Aorta (tissue), 5 donors: ENCODE measurements at regions not wholly inside any gene's neighbourhood (a gene's known extent, or its start where the extent isn't known, plus 50 kb on each side); places are given as distances from the start of the nearest gene placed in this dataset.

ENCODE experiments used
- ATAC-seq: fragments of 200-7000 bp; cut with Tn5 transposase; one replicate; pipeline ENCODE4 v1.9.1; 2022; ENCODE audit warnings: moderate library complexity; ENCODE audit not compliant: low FRiP score
- DNase-seq, 2 donors: peaks; one replicate each; pipeline ENCODE4 v3.0.0-alpha.2; 2020
- H3K27ac ChIP-seq, 2 donors: one replicate each; pipeline ENCODE4 v1.5.1; 2013; ENCODE audit warnings: low read length in 2 of 2, mild to moderate bottlenecking in 2 of 2, moderate library complexity in 2 of 2, control low read depth in 1 of 2, inconsistent platforms in 1 of 2, low read depth in 1 of 2
- H3K27me3 ChIP-seq, 2 donors: one replicate each; pipeline ENCODE4 v1.6.1; 2013; ENCODE audit warnings: control low read depth in 1 of 2, low read length in 1 of 2, mild to moderate bottlenecking in 1 of 2, moderate library complexity in 1 of 2; ENCODE audit not compliant: insufficient read depth in 2 of 2, control insufficient read depth in 1 of 2
- H3K36me3 ChIP-seq, 2 donors: one replicate each; pipeline ENCODE4 v1.6.1; 2013; ENCODE audit warnings: control low read depth in 1 of 2, low read length in 1 of 2, mild to moderate bottlenecking in 1 of 2; ENCODE audit not compliant: insufficient read depth in 2 of 2, control insufficient read depth in 1 of 2
- H3K4me1 ChIP-seq, 2 donors: one replicate each; pipeline ENCODE4 v1.6.1; 2013; ENCODE audit warnings: low read length in 2 of 2, control low read depth in 1 of 2, mild to moderate bottlenecking in 1 of 2, moderate library complexity in 1 of 2; ENCODE audit not compliant: insufficient read depth in 2 of 2, control insufficient read depth in 1 of 2
- H3K4me3 ChIP-seq, 2 donors: one replicate each; pipeline ENCODE4 v1.5.1; 2013; ENCODE audit warnings: low read length in 2 of 2, control low read depth in 1 of 2, mild to moderate bottlenecking in 1 of 2
- H3K9me3 ChIP-seq: one replicate; pipeline ENCODE4 v1.6.1; 2013; ENCODE audit warnings: mild to moderate bottlenecking, low read length; ENCODE audit not compliant: control insufficient read depth
- WGBS, 2 donors: extraction: QIAGEN DNeasy Blood & Tissue Kit; methylation state at CpG; one replicate each; pipeline ENCODE4 v1.1.7; 2013; 5-methylcytosine and 5-hydroxymethylcytosine counted together
- intact Hi-C, 2 donors: fragments of 100-400 bp; cut with DNase I; formaldehyde crosslinking; loops; one replicate each; pipeline versions ENCODE4 v1.14.2 to v1.15.0; 2022
- donor health status: healthy with polysubstance abuse.
- donor health status: Bipolar disorder and iron deficiency.
- donor health status: DM: no; HTN: no; CAD: no.
- donor health status: DM: no; HTN: no; CAD: no.
- donor health status: DM: yes; HTN: yes; CAD: no.

- intact Hi-C loops: no loop called here
- DNase-seq: no peak
- 19 to 26% methylated on average over 2 of the region's 2 CpGs for WGBS, 2 donors
- Histone ChIP-seq H3K36me3 (no peaks in the 10 kb centered on the region), H3K4me1 (no peaks in the 10 kb centered on the region), H3K9me3 (peaks cover 5% of the 10 kb centered on the region), H3K27ac (no peak overlapping the region), H3K4me3 (no peak overlapping the region), H3K27me3 (no peaks in the 10 kb centered on the region)
- ATAC-seq: no peak
Observed at GRCh38 chr7:45509222-45509621, 64.9 kb upstream of the ADCY1 start.

DNA sequence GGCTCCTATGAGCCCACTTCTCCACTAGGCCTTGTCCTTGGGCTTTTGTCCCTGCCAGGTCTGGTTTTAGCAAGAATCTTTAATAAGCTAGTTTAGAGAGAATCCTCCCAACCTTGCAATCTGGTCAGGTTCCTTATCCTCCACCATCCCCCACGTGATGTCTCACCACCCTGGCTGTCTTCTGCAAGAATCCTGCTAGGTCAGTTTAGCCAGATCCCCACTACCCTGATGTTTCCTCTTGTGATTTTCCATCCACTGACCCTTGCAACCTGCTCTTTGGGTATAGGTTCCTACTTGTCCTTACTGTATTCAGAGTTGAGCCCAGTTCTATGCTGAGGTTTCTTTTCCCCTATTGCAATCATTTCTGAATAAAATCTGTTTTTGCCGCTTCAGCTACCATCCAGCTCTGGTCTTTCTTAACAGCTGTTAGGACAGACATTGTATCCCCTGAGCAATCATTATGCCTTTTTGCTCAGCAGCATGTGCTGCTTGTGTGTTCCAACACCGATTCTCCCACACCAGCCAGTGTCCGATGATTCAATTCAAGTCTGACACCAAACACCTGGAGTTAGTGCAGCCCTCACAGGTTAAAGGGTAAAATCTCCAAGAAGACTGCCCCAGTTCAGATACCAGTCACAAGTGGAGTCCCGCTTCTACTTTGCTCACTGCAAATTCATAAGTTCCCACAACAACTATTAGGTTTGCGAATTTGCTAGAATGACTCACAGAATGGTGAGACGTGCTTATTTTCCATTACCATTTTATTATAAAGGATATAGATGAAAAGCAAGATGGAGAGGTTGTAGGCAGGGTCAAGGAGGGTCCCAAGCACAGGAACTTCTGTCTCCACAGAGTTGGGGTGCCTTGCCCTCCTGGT is 62.2 kb upstream of the ADCY1 start:
- 86 to 91% methylated on average over 7 of the region's 7 CpGs for WGBS, 2 donors
- DNase-seq (no peak), ATAC-seq (no peak)
- Histone ChIP-seq H3K9me3 (no peaks in the 10 kb centered on the region), H3K27ac (no peak overlapping the region), H3K36me3 (no peaks in the 10 kb centered on the region), H3K4me1 (no peaks in the 10 kb centered on the region), H3K4me3 (no peak overlapping the region), H3K27me3 (no peaks in the 10 kb centered on the region)
- intact Hi-C loops: no loop called here

DNA sequence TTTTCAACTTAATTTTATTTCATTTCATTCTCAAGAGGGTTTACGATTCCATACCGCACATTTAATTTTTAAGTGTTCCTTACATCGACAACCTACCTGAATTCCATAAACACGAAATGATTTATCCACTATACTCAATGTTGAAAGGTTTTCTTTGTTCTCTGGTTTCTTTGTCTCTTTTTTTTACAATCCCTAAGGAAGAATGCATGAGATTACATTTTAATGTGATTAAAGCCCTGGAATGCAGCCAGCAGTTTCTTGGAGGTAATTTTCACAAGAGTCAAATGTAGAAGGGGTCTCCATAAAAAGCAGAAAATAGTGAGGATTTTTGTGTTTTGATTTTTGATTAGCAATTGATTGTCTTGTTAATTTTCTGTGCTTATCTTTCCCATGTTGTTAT is 59.2 kb upstream of the ADCY1 start:
- no peaks in the 10 kb centered on the region for H3K27me3 ChIP-seq
- 83 to 87% methylated on average over 4 of the region's 4 CpGs for WGBS, 2 donors
- peaks cover 3% of the 10 kb centered on the region for H3K9me3 ChIP-seq
- no peak for DNase-seq
- intact Hi-C loops: no loop called here
- no peak for ATAC-seq
- no peak overlapping the region for H3K27ac ChIP-seq
- H3K4me1 ChIP-seq: no peaks in the 10 kb centered on the region
- no peak overlapping the region for H3K4me3 ChIP-seq
- no peaks in the 10 kb centered on the region for H3K36me3 ChIP-seq

GRCh38 chr7:45515346-45515745 is 58.8 kb upstream of the ADCY1 start:
- DNase-seq (no peak), ATAC-seq (no peak)
- intact Hi-C loops: no loop called here

More at GRCh38 chr7:45515346-45515745, 58.8 kb upstream of the ADCY1 start:
- H3K4me3 ChIP-seq: no peak overlapping the region
- peaks cover 3% of the 10 kb centered on the region for H3K9me3 ChIP-seq
- no peak overlapping the region for H3K27ac ChIP-seq
- no peaks in the 10 kb centered on the region for H3K36me3 ChIP-seq
- H3K4me1 ChIP-seq: no peaks in the 10 kb centered on the region
- no peaks in the 10 kb centered on the region for H3K27me3 ChIP-seq
